ENCODE measurements at regions not wholly inside any gene's neighbourhood (a gene's known extent, or its start where the extent isn't known, plus 50 kb on each side); places are given as distances from the start of the nearest gene placed in this dataset.

- intact Hi-C loops (cut with micrococcal nuclease) = no loop called here
Observed at GRCh38 chr2:124975224-124975623, 950.1 kb downstream of the CNTNAP5 start.

GRCh38 chr2:124975648-124976047, 950.6 kb downstream of the CNTNAP5 start:
- no peaks in the 10 kb centered on the region for H3F3A ChIP-seq (ENCODE audit: low read length, unreplicated experiment)
- ChIA-PET POLR2A (ENCODE audit: unreplicated experiment) (no interaction called here), CTCF (no interaction called here)
- H3K4me3 ChIP-seq (ENCODE audit: low read length) = no peak overlapping the region
- no peaks in the 10 kb centered on the region for H3K4me1 ChIP-seq (ENCODE audit: insufficient read depth, low read length)
- H3K27me3 ChIP-seq (ENCODE audit: low read length) = no peaks in the 10 kb centered on the region
- DNase-seq (no peak), ATAC-seq (no peak)
- H3K79me2 ChIP-seq (ENCODE audit: low read length) = no peaks in the 10 kb centered on the region
- H3K36me3 ChIP-seq (ENCODE audit: low read depth, low read length) = no peaks in the 10 kb centered on the region
- TF ChIP-seq CTCF (conservative IDR thresholded peaks at IDR 0.05; ENCODE audit: low read depth, low read length) (no peak), EZH2phosphoT487 (IDR thresholded peaks at IDR 0.05; ENCODE audit: borderline replicate concordance, low read length) (no peak), EZH2 (IDR thresholded peaks at IDR 0.05; ENCODE audit: low read length, unreplicated experiment) (no peak)
- no TSS peak for BruUV-seq (replicated peaks)
- H3K4me2 ChIP-seq (ENCODE audit: low read length) = no peak overlapping the region
- H3K9me2 ChIP-seq (replicated peaks; ENCODE audit: low read length) = no peaks in the 10 kb centered on the region
- intact Hi-C loops (cut with micrococcal nuclease) = no loop called here
- H4K20me1 ChIP-seq (ENCODE audit: low read length) = no peaks in the 10 kb centered on the region
- no peaks in the 10 kb centered on the region for H3K9me3 ChIP-seq (ENCODE audit: low read length)
- H2AFZ ChIP-seq (ENCODE audit: low read length) = no peak overlapping the region
- H3K27ac ChIP-seq (ENCODE audit: low read length) = no peak overlapping the region
- no peak overlapping the region for H3K9ac ChIP-seq (ENCODE audit: low read length)

More at GRCh38 chr2:124975224-124975623, 950.1 kb downstream of the CNTNAP5 start:
- BruUV-seq (replicated peaks) = no TSS peak
- no peaks in the 10 kb centered on the region for H3K9me2 ChIP-seq (replicated peaks; ENCODE audit: low read length)
- no peak overlapping the region for H2AFZ ChIP-seq (ENCODE audit: low read length)
- no peaks in the 10 kb centered on the region for H3K9me3 ChIP-seq (ENCODE audit: low read length)
- no peaks in the 10 kb centered on the region for H3K79me2 ChIP-seq (ENCODE audit: low read length)
- no peak overlapping the region for H3K9ac ChIP-seq (ENCODE audit: low read length)
- H3K27ac ChIP-seq (ENCODE audit: low read length) = no peak overlapping the region
- TF ChIP-seq CTCF (conservative IDR thresholded peaks at IDR 0.05; ENCODE audit: low read depth, low read length) (no peak), EZH2phosphoT487 (IDR thresholded peaks at IDR 0.05; ENCODE audit: borderline replicate concordance, low read length) (no peak), EZH2 (IDR thresholded peaks at IDR 0.05; ENCODE audit: low read length, unreplicated experiment) (no peak)
- no peaks in the 10 kb centered on the region for H3K27me3 ChIP-seq (ENCODE audit: low read length)
- DNase-seq (no peak), ATAC-seq (no peak)
- H3K36me3 ChIP-seq (ENCODE audit: low read depth, low read length) = no peaks in the 10 kb centered on the region
- H3F3A ChIP-seq (ENCODE audit: low read length, unreplicated experiment) = no peaks in the 10 kb centered on the region
- ChIA-PET CTCF (no interaction called here), POLR2A (ENCODE audit: unreplicated experiment) (no interaction called here)
- no peaks in the 10 kb centered on the region for H3K4me1 ChIP-seq (ENCODE audit: insufficient read depth, low read length)
- no peaks in the 10 kb centered on the region for H4K20me1 ChIP-seq (ENCODE audit: low read length)
- no peak overlapping the region for H3K4me2 ChIP-seq (ENCODE audit: low read length)
- no peak overlapping the region for H3K4me3 ChIP-seq (ENCODE audit: low read length)

GRCh38 chr2:124978597-124978996, 953.5 kb downstream of the CNTNAP5 start:
- Histone ChIP-seq H3K9me2 (replicated peaks; ENCODE audit: low read length) (no peaks in the 10 kb centered on the region), H2AFZ (ENCODE audit: low read length) (no peak overlapping the region), H3K36me3 (ENCODE audit: low read depth, low read length) (no peaks in the 10 kb centered on the region), H3K4me1 (ENCODE audit: insufficient read depth, low read length) (peaks cover 7% of the 10 kb centered on the region; the same call in 1 of the 2 replicates), H3K27ac (ENCODE audit: low read length) (no peak overlapping the region), H4K20me1 (ENCODE audit: low read length) (no peaks in the 10 kb centered on the region), H3K9me3 (ENCODE audit: low read length) (peaks cover 3% of the 10 kb centered on the region; the same call in 1 of the 2 replicates), H3K79me2 (ENCODE audit: low read length) (no peaks in the 10 kb centered on the region), H3K9ac (ENCODE audit: low read length) (no peak overlapping the region), H3K4me3 (ENCODE audit: low read length) (no peak overlapping the region), H3K4me2 (ENCODE audit: low read length) (no peak overlapping the region), H3K27me3 (ENCODE audit: low read length) (no peaks in the 10 kb centered on the region), H3F3A (ENCODE audit: low read length, unreplicated experiment) (no peaks in the 10 kb centered on the region)
- intact Hi-C loops (cut with micrococcal nuclease) = no loop called here
- POLR2A ChIA-PET (ENCODE audit: unreplicated experiment) = no interaction called here
- ATAC-seq (no peak), DNase-seq (no peak)
- no TSS peak for BruUV-seq (replicated peaks)
- CTCF ChIA-PET = no interaction called here
- TF ChIP-seq EZH2 (IDR thresholded peaks at IDR 0.05; ENCODE audit: low read length, unreplicated experiment) = no peak
- no peak for TF ChIP-seq EZH2phosphoT487 (IDR thresholded peaks at IDR 0.05; ENCODE audit: borderline replicate concordance, low read length)
- no peak for TF ChIP-seq CTCF (conservative IDR thresholded peaks at IDR 0.05; ENCODE audit: low read depth, low read length)
